ENCODE measurements at regions not wholly inside any gene's neighbourhood (a gene's known extent, or its start where the extent isn't known, plus 50 kb on each side); places are given as distances from the start of the nearest gene placed in this dataset.

- TF ChIP-seq CTCF (IDR thresholded peaks at IDR 0.05; ENCODE audit: low read length) (no peak), EZH2 (IDR thresholded peaks at IDR 0.05; ENCODE audit: borderline replicate concordance, low read length) (no peak)
Observed at GRCh38 chr11:2072551-2073261, 66.5 kb downstream of the IGF2 start.

All from OCI-LY1 (cell line).